Right ventricle myocardium superior (tissue), 1 donor: ENCODE measurements at regions not wholly inside any gene's neighbourhood (a gene's known extent, or its start where the extent isn't known, plus 50 kb on each side); places are given as distances from the start of the nearest gene placed in this dataset.
"Not testable (repeated sequence)": the region's sequence is repeated elsewhere in the genome, so short reads cannot be mapped to it uniquely, and the experiment has no call there.

ENCODE experiments used
- ATAC-seq: fragments of 200-7000 bp; cut with Tn5 transposase; one replicate; pipeline ENCODE4 v1.9.1; 2020; ENCODE audit warnings: mild to moderate bottlenecking; ENCODE audit not compliant: poor library complexity
- DNase-seq: peaks from one replicate; pipeline ENCODE4 v3.0.0-alpha.2; 2020
- intact Hi-C: fragments of 100-400 bp; cut with DNase I; formaldehyde crosslinking; loops from one replicate; pipeline ENCODE4 v1.11.2; 2022
- donor health status: DM: no; HTN: yes; CAD: no; lungs with severe emphysema.

DNA sequence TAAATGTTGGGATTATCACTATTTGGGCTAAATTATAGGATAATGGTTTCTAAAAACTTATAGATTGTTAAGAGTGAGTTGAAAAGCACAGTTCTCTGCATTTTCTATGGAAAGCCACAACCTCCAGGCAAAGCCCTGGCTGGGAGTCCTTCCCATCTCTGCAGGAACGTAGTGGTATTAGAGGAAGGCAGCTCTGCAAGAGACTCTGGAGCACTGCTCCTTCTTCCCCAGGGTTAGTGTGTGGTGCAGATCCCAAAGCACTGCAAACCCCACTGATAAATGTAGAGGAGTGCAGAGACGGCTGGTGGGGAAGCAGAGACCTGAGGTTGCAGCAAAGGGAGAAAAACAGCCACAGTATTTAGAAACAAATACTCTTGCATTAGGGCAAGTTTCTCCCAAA, 225.3 kb downstream of the TINAG start:
- intact Hi-C loops, result no loop called here
- ATAC-seq, result no peak
- DNase-seq, result no peak

DNA sequence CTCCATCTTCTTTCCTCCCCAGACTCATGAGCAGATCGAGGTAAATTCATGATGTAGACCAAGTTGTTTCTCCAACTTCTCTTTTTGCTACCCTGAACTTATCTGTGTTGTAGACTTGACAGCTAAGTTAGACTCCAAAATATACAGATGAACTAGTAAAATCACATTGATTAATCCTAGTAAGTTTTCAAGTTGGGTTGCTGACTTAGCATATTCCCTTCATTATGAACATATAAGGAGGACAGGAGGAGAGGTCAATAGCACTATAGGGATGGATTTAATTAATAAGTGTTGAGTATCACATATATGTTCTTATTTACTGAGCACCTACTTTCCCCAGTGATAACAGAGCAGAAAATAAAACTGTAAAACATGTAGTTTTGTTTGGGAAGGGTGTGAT, 227.3 kb downstream of the TINAG start:
- ATAC-seq, result no peak
- no peak for DNase-seq
- intact Hi-C loops, result no loop called here

DNA sequence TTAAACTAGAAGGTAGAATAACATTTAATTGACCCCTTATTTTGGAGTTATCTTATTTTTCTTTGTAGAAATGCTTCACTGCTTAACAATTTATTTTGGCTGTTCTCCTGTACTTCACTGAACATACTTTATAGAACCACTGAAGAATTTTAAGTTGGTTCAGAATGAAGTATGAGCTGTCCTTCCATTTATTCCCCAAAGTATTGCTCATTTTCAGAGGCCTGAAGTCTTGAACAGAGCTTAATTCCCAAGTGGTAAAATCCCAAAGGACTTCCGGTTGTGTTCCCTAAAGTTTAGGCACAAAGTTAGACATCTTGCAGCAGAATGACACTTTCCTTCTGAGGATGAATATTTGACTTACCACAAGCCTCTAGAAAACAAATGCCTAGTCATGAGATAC, 233.3 kb downstream of the TINAG start:
- intact Hi-C loops, result no loop called here
- no peak for DNase-seq
- ATAC-seq, result no peak

DNA sequence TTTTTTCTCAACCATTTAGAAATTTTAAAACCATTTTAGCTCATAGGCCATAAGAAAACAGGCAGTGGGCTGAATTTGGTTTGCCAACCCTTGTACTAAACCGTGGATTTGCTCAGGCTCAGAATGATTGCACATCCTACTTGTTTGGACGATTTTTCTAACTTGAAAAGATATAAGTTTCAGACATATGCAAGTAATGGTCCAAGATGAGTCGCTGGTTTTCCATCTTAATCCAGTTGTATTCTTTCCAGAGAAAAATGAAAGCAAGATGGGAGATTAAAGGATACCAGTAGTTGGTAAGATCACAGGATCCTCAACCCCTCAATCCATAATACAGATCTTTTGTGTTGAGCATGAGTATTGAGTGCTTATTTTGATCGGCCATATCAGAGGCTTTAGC, 250.9 kb downstream of the TINAG start:
- intact Hi-C loops, result no loop called here
- ATAC-seq (no peak), DNase-seq (no peak)

DNA sequence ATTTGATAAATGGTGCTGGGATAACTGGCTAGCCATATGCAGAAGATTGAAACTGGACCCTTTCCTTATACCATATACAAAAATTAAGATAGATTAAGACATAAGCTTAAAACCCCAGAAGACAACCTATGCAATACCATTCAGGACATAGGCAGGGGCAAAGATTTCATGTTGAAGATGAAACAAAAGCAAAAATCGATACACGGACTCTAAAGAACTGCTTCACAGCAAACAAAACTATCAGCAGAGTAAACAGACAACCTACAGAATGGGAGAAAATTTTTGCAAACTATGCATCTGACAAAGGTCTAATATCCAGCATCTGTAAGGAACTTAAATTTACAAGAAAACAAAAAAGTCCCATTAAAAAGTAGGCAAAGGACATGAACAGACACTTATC, 255.9 kb downstream of the TINAG start:
- intact Hi-C loops, ATAC-seq, DNase-seq: not testable (repeated sequence)

DNA sequence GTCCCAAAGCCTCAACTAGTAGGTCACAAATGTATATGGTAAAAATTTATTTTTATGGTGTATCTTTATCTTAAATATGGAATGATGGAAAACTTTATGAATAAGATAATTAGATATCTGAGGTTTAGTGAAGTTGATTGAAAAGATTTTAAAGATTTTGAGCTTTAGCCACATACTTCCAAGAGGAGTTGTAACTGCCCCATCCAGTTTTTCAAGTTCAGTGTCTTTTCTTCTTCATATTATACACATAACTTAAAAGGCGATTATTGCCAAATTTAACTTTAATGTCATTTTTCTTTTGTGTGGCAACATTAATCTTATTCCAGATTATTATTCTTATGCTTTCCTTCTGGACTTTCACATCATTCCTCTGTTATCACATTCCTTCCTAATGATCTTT, 266.4 kb downstream of the TINAG start:
- DNase-seq, result no peak
- ATAC-seq, result no peak
- intact Hi-C loops, result no loop called here

DNA sequence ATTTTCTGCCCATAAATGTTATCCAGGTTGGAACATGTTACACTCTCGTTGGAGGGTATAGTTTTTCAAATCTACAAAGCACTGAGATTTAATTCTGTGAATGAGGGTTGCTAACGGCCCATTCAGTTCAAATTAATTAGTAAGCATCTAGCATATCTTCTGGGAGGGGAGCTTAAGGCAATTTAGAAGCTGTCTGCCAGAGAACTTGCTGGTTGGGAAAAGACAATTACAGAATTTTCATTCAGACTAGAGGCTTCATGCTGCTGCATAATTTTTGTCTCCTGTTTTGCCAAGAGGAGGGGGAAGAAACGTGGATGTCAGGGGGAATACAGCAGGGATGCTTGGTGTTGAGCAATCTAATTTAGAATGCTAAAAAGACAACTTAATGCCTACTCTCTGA, 268.3 kb upstream of the FAM83B start:
- ATAC-seq (no peak), DNase-seq (no peak)
- intact Hi-C loops, result no loop called here

DNA sequence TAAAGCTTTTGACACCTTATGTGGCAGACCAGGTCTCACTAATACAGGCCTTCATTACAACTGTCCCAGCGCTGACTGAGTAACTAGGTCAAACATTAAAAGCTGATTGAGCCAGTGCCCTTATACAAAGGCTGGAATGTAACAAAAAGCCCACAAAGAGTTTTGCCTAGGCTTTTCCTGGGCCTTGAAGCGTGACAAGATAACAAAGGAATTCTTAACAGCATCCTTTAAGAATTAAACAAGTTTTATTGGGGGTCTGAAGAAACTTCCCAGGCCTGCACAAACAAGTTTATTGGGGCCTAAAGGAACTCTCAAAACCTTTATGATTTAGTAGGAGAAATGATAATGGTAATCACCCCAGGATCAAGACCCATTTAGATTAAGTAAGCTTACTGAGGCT, 267.6 kb upstream of the FAM83B start:
- ATAC-seq, result no peak
- intact Hi-C loops, result no loop called here
- DNase-seq, result no peak

DNA sequence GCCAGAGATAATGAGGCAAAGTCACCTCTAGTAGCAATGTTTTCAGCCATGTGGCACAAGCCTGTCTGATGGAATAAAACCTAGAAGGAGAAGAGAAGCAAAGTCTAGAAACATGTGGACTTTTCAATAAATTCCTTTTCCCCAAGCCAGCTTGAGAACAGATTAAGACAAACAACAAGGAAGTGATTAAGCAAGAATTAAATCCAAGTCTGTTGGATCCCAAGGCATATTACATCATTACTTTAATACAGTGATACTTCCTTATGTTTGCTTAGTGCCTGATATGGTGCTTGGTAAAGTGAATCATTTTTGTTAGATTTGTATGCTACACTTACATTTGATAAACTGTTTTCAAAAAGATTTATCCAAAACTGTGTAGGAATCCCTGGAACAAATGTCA, 260.3 kb upstream of the FAM83B start:
- ATAC-seq, result no peak
- DNase-seq, result no peak
- intact Hi-C loops, result no loop called here

DNA sequence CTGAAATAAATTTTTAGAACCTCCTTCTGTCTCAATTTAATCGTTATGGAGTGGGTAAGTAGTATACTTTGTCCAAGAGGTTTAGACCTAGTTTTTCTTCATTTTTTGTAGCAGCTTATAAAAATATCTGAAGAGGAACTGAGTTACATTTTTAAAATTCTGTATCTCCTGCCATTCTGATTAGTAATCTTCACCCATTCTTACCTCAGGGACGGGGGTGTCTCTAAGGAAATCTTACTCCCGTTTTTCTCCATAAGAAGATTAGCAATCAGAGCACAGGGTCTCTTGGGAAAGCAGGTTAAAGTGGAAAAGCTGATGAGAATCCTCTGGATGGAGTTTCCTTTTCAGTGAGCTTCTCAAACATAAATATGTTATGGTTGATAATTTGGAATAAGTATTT, 259.3 kb upstream of the FAM83B start:
- ATAC-seq (no peak), DNase-seq (no peak)
- intact Hi-C loops, result no loop called here

DNA sequence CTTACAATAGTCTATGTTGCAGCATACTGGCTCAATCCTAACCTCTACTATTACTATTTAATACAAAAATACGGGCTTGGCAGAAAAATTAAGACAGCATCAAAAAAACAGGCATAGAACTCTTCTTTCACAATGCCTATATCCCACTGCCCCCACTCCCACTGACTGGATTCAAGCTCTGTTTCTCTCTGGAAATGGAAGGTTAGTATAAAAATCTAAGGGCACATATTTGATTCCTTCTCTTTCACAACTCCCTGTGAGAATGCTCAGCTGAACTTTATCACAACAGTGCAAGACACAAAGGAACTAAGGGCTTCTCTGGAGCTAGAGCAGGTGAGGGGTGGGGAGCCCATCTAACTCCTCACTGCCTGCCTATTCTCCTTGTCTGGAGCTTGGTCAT, 258.4 kb upstream of the FAM83B start:
- intact Hi-C loops, result no loop called here
- DNase-seq (no peak), ATAC-seq (no peak)

DNA sequence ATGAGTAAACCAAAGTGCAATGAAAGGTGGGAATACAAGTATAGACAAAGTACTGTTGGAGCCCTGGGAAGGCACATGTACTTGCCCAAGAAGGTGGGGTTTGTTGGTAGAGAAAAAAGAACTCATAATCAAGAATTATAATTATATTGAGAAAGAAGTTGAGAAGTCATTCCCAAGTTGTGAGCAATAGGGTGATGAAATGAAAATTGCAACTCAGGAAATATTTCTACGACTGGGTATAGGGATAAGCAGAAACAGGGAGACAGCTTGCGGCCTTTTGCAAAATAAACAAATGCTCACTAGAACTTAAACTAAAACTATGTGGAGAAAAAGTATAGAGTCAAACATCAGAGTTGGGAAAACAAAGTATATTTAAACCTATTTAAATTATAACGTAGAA, 250.7 kb upstream of the FAM83B start:
- no peak for DNase-seq
- no peak for ATAC-seq
- intact Hi-C loops, result no loop called here

DNA sequence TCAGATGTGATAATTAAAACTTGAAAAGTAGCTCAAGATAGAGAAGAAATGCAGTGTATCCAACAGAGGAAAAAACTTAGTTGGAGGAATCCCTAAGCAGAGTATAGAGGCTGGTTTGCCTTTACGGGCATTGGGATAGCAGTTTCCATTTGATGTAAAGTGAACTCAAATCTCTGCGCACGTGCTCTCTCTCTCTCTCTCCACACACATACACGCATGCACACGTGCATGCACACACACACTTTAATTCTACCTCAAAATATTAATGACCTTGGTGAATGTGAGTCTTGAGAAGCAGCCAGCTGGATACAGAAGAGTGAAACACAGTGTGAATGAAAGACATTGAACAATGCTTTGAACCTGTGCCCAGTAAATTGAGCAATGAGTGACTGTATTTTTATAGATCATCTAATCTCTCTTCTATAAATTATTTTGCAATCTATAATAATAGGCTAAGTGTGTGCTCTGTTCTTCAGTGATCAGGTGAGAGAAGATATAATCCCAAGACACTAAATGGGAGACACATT, 247.7 kb upstream of the FAM83B start:
- DNase-seq (no peak), ATAC-seq (no peak)
- intact Hi-C loops, result no loop called here

DNA sequence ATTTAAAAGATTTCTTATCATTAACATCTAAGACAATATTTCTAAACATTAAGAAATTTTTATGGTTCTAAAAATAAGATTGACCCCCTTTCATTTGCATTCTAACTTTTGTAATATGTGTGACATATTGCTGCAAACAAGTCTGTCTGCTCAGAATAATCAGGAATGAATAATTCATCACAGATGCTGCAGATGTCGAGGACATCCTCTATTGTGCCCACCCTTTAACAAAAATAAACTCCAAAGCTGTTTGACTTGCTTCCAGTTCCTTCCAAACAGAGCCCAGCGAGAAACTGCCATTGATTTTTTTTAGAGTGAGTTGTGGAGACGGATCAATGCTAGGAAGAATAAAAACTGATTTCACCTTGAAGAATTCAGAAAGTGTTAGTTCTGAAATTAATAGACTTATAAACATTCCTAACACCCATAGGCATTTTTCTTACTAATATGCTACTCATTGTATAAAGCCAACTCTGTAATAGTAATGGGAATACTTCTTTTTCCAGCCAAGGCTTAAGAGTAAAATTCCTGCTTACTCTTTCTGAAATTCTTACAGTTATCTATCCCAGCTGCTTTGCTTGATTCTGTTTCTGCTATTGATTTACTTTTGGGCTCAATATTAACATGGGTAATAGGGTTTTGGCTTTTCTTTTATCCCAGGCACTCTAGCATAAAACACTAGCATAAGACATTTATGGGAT, 244.8 kb upstream of the FAM83B start:
- DNase-seq (no peak), ATAC-seq (no peak)
- intact Hi-C loops, result no loop called here

DNA sequence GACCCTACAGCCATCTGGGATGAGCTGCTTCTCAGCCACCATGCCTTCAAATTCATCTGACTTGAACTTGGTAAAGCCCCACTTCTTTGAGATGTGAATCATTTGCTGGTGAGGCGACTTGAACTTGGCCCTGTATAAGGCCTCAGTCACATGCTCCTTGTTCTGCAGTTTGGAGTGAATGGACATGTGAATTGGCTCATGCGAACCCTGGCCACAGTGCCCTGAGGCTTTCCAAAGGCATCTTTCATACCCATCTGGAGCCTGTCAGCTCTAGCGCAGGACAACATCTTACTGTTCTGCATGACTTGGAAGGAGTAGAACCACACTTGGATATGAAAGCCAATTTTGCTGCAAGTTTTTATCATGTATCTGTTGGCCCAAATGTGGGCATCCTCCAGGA, 244.0 kb upstream of the FAM83B start:
- intact Hi-C loops, result no loop called here
- DNase-seq, result no peak
- ATAC-seq, result no peak

DNA sequence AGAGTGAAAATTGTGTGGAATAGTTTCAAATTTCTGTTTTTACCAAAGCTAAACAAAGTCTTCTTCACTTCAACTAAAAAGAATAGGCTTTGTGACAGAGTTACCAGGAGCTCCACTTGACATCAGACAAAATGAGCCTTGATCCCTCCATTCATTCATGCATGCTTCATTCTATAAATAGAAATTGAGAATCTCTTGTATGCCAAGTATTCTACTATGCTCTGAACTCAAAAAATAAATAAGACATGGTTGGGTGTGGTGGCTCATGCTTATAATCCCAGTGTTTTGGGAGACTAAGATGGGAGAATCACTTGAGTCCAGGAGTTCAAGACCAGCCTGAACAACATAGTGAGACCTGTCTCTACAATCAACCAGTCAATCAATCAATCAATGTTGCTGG, 236.6 kb upstream of the FAM83B start:
- DNase-seq, result no peak
- intact Hi-C loops, result no loop called here

DNA sequence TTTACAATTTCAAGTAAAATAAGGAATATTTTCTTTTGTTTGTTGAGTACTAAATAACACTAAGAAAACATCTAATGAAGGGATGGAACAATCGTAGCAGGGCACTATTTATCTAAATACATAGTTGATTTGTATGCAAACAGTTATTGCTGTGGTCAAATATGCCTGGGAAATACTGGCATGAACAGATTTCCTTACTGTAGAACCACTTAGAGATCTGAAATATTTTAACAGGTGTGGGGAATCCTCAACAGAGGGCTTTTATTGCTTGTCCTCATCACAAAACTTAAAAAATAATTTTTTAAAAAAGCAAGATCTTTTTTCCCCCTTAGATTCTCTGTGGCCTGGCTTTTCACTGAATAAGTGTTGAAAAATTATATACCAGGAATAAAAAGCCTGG, 233.0 kb upstream of the FAM83B start:
- intact Hi-C loops, result no loop called here
- no peak for ATAC-seq

More for the DNA sequence above, 236.6 kb upstream of the FAM83B start:
- no peak for ATAC-seq

DNA sequence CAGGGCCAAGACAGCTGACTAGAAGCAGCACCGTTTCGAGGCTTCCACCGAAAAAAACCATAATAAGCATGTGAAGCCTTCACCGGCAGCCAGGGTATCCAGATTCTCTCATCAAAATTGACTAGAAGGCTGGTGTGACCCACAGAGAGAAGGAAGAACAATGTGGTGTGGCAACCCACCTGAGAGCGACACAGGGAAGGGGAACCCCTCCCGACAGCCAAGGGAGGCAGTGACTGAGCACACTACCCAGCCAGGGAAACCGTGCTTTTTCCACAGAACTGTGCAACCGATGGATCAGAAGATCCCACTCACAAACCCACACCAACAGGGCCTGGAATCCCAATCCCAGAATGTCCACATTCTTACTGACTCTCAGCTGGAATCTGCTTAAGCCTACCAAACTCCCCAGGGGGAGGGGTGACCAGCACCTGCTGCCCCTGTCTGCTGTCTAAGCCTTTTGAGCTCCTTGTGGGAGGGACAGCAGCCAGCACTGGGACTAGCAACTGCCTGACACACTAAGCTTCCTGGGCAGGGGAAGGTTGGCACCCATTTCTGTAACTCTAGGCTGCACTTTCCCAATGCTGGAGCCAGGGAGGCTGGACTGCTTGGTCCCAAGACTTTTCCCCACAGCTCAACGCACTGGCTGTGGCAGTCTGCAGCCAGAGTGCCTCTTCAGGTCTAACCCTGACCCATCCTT, 231.9 kb upstream of the FAM83B start:
- ATAC-seq (no peak), DNase-seq (no peak)
- intact Hi-C loops, result no loop called here

More for the DNA sequence above, 233.0 kb upstream of the FAM83B start:
- DNase-seq, result no peak

DNA sequence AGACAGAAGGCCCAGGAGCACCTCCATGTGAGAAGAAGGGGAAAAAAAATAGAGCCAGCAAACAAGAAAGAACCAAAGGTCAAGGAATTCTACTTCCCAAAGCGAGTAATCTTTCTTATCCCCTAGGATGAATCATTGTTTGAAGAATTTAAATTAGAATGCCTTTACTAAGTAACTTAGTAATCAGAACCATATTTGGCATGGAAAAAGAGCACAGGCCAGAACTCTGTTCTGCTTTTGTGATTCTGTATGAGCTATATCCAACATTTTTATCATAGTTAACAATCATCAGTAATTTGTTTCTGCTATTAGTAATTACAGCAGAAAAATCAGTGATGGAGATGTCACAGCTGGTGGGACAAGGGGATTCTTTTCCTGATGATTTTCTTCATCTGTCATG, 228.8 kb upstream of the FAM83B start:
- DNase-seq, result no peak
- intact Hi-C loops, result no loop called here
- no peak for ATAC-seq

DNA sequence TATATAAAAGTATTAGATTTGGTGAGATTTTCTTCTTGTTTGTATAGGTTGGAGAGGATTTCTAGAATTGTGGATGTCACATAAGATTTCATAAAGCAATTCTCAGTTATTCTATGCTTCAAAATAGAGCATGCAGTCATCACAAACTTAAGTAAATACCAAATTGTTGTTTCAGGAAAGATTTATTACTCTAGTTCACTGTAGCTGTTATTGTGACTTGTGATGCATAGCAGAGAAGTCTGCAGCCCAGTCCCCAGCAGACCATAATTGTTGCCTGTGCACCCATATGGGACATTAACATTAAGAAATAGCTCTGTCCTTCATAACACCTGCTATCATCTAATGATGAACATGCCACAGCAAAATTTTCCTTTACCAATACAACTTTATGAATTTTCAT, 228.0 kb upstream of the FAM83B start:
- ATAC-seq, result no peak
- DNase-seq, result no peak
- intact Hi-C loops, result no loop called here

DNA sequence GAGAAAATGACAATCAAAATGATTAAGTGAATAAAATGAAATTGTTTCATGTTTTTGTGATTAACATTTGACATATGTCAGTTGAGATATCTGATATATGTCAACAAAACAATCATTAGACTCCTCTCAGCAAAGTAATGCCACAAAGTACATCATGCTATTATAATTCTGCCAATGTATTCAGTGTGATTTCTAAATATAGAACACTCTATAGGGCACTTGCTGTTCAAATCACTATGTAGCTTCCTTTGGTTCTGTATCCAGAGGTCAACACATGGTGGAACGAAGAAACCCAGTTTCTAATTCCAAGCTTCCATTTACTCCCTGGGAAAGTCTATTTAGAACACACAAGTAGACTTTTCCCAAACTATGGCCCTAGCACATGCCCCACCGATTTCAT, 227.5 kb upstream of the FAM83B start:
- DNase-seq (no peak), ATAC-seq (peak; percentile 65)
- intact Hi-C loops, result no loop called here
